GM12875 (cell line): ENCODE measurements at regions not wholly inside any gene's neighbourhood (a gene's known extent, or its start where the extent isn't known, plus 50 kb on each side); places are given as distances from the start of the nearest gene placed in this dataset.
"Not testable (repeated sequence)": the region's sequence is repeated elsewhere in the genome, so short reads cannot be mapped to it uniquely, and the experiment has no call there.

Source experiments
- H3K4me3 ChIP-seq: one replicate; pipeline ENCODE4 v1.5.1; 2011; ENCODE audit warnings: low read depth, low read length, control low read depth
- TF ChIP-seq, protein P1 (sequence below): IDR thresholded peaks from 2 replicates; pipeline ENCODE4 v1.5.1; 2011; ENCODE audit warnings: low read depth, mild to moderate bottlenecking, control low read depth, inconsistent platforms, low read length, moderate library complexity, borderline replicate concordance; ENCODE audit not compliant: insufficient read depth

DNA sequence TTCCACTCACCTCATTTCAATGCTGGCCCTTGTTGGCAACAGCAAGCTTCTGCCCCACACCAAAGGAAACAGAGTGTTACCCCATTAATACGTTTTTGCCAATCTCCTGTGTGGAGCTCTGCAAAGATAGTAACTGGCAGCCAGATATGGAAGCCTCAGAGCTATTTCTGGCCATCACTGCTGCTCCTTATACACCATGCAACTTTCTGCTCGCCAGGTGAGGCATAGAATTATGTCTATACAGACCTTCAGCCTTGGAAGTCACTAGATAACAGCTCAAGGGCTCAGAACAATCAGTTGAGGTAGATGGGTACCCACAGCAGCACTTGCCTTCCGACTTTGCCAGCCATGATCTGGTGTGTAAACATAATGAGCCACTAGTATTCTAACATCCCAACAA is 214.8 kb upstream of the ALG10B start:
- H3K4me3 ChIP-seq = no peak overlapping the region
- TF ChIP-seq, protein P1, sequence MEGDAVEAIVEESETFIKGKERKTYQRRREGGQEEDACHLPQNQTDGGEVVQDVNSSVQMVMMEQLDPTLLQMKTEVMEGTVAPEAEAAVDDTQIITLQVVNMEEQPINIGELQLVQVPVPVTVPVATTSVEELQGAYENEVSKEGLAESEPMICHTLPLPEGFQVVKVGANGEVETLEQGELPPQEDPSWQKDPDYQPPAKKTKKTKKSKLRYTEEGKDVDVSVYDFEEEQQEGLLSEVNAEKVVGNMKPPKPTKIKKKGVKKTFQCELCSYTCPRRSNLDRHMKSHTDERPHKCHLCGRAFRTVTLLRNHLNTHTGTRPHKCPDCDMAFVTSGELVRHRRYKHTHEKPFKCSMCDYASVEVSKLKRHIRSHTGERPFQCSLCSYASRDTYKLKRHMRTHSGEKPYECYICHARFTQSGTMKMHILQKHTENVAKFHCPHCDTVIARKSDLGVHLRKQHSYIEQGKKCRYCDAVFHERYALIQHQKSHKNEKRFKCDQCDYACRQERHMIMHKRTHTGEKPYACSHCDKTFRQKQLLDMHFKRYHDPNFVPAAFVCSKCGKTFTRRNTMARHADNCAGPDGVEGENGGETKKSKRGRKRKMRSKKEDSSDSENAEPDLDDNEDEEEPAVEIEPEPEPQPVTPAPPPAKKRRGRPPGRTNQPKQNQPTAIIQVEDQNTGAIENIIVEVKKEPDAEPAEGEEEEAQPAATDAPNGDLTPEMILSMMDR = no peak

DNA sequence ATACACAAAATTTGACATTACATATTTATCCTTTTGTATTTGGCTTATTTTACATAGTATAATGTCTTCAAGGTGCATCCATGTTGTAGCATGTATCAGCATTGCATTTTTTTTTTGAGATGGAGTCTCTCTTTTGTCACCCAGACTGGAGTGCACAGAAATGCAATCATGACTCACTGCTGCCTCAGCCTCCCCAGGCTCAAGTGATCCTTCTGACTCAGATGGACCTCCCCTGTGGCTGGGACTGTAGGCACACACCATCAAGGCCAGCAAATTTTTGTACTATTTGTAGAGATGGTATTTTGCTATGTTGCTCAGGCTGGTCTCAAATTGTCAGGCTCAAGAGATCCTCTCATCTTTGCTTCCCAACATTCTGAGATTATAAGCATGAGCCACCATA is 214.4 kb upstream of the ALG10B start:
- TF ChIP-seq, protein P1 = no peak
- H3K4me3 ChIP-seq = no peak overlapping the region

DNA sequence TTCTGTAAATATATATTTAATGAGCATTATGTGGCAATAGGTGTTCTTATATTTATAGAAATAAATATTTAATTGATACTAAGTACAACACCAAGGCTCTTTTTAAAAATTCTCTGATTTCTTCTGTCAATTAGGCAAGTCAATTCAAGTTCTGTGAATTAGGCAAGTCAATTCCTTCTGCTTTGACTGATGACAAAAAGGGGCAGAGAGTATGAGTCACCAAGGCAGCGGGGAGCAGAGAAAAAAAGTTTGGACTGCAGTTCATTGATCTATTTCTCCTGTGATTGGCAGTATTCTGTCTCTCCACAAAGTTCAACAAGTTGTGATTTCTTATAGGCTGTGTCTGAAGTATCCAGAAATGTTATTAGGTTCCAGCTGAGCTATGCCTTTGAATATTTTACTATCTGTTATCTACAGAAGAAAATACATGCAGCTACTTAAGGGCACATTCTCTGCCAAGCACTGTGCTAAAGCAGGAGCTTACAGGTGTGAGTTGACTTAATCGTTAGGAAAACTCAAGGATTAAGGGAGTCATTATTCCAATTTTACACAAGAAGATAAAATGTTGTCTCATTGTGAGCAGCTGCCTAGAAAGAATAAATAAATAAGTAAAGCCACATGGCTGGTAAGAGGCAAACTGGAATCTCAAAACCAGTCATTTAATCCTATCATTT is 206.4 kb upstream of the ALG10B start:
- TF ChIP-seq, protein P1 = no peak
- no peak overlapping the region for H3K4me3 ChIP-seq

DNA sequence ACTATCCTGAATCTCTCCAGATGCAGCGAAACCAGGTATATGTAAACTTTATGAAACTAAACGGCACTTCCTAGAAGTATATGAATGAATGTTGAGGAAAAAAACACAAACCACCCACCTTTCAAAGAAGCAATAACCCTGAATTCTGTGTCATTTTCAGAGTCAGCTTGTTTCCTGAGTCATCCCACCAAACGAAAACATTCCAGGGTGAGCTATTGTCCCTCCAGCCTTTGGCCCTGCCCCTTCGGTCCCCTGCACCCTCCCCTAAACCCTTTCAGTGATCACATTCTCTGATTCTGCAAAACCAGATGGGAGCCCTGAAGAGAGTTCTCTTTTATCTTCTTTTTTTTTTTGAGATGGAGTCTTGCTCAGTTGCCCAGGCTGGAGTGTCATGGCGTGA is 202.6 kb upstream of the ALG10B start:
- TF ChIP-seq, protein P1 = no peak
- no peak overlapping the region for H3K4me3 ChIP-seq

DNA sequence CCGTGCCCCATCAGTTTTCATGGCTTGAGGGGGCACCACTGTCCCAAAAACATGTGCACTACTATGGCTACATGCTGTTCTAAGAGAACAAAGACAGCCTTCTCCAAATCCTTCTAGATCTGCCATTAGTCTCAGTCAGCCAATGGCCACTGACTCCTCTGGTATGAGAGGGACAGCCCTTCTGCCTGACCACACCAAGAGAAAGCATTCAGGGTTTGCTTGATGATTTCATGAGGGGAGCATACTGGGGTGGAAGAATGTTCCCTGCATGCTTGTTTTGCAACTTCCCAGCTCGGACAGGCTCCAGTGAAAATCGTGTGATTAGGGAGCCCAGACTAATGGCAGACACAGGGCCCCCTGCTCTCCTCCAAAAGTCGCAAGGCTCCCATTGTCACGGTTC is 199.6 kb upstream of the ALG10B start:
- TF ChIP-seq, protein P1 = no peak

DNA sequence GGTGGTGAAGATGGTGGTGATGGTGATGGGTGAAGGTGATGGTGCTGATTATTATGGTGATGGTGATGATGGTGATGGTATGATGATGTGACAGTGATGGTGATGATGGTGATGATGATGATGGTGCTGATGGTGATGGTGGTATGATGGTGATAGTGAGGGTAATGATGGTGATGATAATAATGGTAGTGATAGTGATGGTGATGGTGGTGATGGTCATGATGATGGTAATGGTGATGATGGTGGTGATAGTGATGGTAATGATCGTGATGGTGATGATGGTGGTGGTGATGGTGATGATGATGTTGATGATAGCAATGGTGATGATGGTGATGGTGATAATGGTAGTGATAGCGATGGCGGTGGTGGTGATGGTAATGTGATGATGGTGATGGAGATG is 197.9 kb upstream of the ALG10B start:
- TF ChIP-seq, protein P1 = no peak
- no peak overlapping the region for H3K4me3 ChIP-seq

More for the DNA sequence above, 199.6 kb upstream of the ALG10B start:
- H3K4me3 ChIP-seq = no peak overlapping the region

DNA sequence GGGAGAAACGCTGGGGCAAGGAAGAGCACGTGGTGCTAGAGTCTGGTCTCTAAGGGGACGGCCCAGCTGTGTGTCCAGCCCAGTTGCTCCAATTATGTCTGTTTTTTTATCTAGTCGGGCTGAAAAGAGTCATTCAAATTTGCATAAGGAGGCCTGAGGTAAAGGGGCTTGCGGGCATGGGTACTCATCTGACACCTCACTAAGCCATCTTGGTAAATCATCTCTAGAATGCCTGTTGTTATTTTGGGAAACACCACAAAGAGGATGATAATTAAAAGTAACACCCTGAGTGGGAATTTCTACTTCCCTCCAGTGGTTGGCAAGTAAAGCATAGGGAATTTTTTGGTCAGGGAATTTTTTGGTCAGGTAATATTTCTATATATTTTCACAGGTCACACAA is 196.1 kb upstream of the ALG10B start:
- no peak overlapping the region for H3K4me3 ChIP-seq
- TF ChIP-seq, protein P1 = no peak

DNA sequence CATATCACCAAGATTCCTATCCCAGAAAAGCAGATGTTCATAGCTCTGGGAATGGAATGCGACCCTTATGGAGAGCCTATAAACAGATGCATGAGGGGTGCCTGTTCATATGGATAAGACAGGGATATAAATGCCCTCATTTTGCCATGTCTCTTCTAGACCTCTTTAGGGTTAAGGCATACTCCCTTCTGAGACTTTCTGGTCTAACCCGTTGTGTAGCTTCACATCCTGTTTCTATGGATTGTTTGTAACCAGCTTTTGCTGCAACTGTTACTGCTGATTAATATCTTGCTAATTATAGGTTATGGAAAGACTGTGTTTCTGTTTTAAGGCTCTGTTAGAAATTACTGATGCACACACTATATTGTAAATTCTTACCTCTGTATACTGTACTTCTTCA is 193.5 kb upstream of the ALG10B start:
- H3K4me3 ChIP-seq = not testable (repeated sequence)
